Fibroblast of villous mesenchyme (primary cell): ENCODE measurements at regions not wholly inside any gene's neighbourhood (a gene's known extent, or its start where the extent isn't known, plus 50 kb on each side); places are given as distances from the start of the nearest gene placed in this dataset.

ENCODE experiments used
- DNase-seq: peaks from one replicate; pipeline ENCODE4 v3.0.0-alpha.2; 2010; ENCODE audit warnings: low read depth
- H3K4me3 ChIP-seq: 2 replicates; pipeline ENCODE4 v1.5.1; 2011; ENCODE audit warnings: low read depth, mild to moderate bottlenecking, low read length
- TF ChIP-seq, protein P1 (sequence below): IDR thresholded peaks from 2 replicates; pipeline ENCODE4 v1.5.1; 2012; ENCODE audit warnings: low read depth, mild to moderate bottlenecking, low read length; ENCODE audit not compliant: insufficient read depth

DNA sequence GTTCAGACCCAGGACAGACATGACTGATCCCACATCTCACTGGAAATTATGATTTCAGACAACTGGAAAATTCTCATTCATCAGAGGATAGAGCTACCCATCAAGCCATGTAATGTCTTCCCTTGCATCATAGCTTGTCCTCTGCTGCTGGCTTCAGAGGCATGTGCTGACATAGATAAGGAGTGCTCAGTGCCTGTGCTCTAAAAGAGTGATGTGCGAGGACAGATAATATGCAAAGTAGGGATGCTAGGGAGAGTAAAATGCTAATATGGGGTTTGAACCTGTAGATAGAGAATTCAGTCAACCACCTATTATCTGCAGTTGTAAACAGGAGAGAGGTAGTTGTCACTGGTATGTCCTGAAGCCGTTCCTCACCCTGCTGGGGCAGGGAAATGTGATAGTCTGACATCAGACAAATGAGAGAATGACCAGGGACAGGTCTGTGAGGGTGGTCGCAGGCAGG is 349.7 kb upstream of the CCL2 start:
- DNase-seq: no peak
- TF ChIP-seq, protein P1, sequence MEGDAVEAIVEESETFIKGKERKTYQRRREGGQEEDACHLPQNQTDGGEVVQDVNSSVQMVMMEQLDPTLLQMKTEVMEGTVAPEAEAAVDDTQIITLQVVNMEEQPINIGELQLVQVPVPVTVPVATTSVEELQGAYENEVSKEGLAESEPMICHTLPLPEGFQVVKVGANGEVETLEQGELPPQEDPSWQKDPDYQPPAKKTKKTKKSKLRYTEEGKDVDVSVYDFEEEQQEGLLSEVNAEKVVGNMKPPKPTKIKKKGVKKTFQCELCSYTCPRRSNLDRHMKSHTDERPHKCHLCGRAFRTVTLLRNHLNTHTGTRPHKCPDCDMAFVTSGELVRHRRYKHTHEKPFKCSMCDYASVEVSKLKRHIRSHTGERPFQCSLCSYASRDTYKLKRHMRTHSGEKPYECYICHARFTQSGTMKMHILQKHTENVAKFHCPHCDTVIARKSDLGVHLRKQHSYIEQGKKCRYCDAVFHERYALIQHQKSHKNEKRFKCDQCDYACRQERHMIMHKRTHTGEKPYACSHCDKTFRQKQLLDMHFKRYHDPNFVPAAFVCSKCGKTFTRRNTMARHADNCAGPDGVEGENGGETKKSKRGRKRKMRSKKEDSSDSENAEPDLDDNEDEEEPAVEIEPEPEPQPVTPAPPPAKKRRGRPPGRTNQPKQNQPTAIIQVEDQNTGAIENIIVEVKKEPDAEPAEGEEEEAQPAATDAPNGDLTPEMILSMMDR: no peak
- no peak overlapping the region for H3K4me3 ChIP-seq

DNA sequence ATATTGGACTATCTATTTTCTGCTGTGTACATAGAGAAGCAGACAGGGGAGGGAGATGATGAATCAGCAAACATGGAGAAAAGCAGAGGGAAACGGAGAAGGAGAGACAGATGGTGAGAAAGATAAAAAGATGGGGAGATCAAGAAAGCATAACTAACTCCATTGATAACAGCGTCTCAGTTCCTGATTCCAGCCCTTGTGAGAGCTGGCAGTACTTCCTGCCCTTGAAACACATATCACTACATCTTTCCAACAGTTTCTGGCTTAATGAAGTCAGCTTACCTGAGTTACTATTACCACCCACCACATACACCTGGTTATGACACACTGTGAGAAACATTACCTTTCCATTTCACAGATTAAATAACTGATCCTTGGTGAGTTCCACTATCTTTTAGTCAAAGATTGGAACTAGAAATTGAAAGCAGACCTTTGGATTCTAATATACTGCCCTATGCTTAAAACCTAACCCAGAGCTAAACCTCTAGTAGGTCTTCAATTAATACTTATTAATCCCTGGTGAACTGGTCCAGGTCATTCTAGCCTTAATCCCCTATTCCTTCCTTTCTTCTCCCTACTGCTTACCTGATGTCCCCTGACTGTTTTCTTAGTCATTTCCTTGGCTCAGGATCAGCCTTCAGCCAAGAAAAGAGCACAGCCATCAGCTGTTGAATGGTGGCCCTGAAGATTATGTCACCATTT is 346.6 kb upstream of the CCL2 start:
- TF ChIP-seq, protein P1: no peak
- DNase-seq: no peak
- H3K4me3 ChIP-seq: no peak overlapping the region

DNA sequence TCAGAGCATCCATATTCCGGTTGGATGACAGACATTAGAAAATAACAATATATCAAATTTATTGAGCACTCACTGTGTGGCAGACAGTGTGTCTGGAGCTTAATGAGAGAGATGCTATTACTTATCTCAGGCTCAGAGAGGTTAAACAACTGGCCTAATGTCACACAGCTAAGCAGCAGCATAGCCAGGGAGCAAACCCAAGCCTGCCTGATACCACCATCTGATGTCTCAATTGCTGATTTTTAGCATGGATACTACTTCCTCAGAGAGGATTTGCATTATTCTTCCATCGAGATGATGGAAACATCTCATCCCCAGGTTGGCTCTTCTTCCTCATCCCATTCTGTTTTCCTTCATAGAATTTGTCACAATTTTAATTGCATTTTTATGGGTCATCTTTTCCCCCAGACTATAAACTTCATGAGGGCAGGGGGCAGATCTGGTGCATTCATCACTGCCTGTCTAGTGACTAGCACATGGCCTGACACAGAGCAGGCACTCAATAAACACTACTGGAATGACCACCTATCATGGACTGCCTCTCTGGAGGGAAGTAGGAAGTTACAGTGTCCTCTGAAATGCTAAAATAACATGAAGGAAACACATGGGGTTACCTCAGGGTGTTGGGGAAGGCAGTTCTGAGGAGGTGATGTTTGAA is 344.8 kb upstream of the CCL2 start:
- TF ChIP-seq, protein P1: no peak
- no peak for DNase-seq
- H3K4me3 ChIP-seq: no peak overlapping the region

DNA sequence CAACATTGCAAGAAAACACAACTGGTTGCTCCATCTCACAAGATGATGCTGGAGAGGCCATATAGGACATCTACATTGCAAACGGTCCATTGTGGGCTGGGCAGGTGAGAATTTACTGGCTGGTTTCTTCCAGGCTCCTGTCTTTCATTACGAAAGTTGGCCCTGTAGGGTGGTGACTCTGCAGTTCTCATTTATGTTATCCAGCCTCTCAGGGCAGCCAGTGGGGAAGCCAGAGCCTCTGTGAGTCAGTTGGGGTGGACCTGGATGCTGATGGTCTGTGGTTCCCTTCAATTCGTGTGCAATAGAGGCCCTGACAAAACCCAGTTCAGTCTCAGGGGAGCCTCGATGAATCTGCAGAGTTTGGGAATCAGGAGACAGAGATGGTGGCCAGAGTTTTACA is 341.0 kb upstream of the CCL2 start:
- no peak overlapping the region for H3K4me3 ChIP-seq
- TF ChIP-seq, protein P1: no peak

DNA sequence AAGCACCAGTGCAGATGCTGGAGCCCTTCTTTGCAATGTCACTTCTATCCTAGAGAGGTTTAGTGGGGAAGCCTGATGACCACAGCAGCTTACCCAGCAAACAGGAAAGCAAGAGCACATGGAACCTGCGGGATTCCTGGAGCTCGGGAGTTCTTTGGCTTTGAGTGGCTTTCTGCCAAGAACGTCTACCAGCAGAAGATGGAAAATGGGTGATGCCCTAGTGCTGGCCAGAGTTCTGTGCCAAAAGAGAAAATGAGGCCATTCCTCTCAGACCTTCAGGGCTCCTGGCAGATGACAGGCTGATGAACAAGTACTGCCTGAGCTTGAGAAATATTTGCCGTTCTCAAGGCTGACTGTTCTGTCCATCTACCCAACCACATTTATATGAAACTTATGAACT is 332.1 kb upstream of the CCL2 start:
- TF ChIP-seq, protein P1: no peak
- no peak overlapping the region for H3K4me3 ChIP-seq
- no peak for DNase-seq

More for the DNA sequence above, 341.0 kb upstream of the CCL2 start:
- no peak for DNase-seq

DNA sequence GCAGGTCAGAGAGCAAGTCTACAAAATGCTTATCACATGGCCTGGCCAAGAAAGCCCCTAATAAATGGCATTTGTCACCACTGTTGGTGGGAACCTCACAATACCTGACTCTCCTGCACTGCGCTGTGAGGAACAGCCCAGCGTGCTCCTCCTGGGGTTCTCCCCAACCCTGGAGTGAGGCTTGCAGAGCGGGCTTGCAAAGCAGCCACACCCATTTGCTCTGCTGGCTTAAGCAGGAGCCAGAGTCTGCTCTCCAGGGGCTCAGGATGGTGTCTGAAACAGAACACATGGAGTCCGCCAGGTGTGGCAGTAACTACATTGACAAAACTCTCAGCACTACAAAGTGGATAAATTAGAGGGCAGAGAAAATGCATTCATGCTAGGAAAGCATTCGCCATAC is 331.0 kb upstream of the CCL2 start:
- no peak overlapping the region for H3K4me3 ChIP-seq
- TF ChIP-seq, protein P1: no peak
- no peak for DNase-seq

DNA sequence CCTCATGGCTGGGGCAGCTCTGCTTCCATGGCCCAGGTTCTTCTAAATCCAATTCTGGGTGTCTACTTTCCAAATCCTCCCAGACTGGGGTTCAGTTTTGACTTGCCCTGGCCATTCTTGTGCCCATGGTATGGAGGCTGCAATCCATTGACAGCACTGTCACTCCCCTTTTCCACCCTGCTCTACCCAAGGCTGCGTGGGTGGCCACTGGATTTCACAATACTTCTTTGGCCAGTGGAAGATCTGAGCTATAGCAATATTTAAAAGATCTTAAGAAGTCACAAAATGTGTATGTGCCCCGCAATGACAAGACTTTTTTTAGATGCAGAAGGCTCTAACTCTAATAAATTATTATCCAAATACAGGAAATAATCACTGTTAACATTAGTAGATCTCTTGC is 329.4 kb upstream of the CCL2 start:
- TF ChIP-seq, protein P1: no peak
- no peak overlapping the region for H3K4me3 ChIP-seq
- no peak for DNase-seq
